GM19372 (cell line): ENCODE measurements at regions not wholly inside any gene's neighbourhood (a gene's known extent, or its start where the extent isn't known, plus 50 kb on each side); places are given as distances from the start of the nearest gene placed in this dataset.

Experiments used
- ATAC-seq: cut with Tn5 transposase; IDR thresholded peaks from one replicate; pipeline ENCODE4 v1.9.1; 2021; ENCODE audit warnings: mild to moderate bottlenecking, low read depth, moderate library complexity; ENCODE audit not compliant: unreplicated experiment

DNA sequence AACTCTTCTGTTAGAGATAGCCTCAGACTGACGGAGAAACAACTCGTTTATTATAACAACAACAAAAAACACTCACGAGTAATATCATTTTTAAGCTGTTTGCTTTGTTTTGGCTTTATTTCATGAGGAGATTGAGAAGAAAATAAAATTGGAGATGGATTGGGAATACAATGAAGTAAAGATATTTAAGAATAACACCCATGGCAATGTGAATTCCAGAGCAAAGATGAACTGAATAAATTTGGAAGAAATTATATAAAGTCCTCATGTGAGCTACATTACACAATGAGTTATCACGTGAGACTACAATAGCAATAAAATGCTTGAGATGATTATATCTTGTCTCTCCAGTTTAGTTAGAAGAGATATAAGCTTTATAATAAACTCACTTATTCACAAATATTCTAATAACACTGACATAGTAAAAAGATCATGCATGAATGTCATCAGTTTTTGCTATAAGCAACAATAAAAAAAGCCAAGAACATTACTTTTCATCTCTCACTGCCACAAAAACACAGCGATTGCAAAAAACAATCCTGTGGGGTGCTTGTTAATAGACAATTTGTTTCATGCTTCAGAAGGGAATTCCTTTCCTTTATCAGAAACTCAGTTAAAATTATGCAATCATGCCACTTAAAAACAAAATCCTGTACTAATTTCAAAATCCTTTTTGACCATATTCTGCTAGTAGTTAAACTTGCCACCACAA, 696.7 kb upstream of the MARCKS start:
- ATAC-seq, result no peak

DNA sequence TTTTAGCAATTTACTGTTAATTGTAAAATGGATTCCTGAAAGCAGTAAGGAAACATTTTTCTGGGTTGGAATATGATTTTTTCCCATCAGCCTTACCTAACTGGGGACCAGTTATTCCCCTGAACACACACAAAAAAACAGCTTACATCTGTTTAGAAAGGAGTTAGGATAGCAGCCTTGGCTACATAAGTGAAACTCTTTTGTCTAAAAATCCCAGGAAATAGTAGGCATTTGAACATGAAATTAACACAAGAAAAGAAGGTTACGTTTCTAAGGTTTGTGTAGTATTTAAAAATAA, 696.2 kb upstream of the MARCKS start:
- no peak for ATAC-seq

DNA sequence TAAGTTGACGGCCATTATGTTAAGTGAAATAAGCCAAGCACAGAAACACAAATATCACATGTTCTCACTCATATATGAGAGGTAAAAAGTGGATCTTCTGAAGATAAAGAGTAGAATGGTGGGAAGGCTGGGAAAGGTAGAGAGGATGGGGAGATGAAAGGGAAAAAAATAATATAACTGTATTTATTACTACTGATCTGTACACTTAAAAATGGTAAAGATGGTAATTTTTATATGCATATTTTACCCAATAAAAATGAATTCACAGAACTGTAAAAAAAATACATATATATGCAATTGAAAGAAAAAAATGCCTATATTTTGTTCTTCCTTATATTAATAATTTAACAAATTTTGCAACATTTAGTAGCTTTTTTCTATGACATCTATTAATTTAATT, 694.4 kb upstream of the MARCKS start:
- ATAC-seq, result no peak

DNA sequence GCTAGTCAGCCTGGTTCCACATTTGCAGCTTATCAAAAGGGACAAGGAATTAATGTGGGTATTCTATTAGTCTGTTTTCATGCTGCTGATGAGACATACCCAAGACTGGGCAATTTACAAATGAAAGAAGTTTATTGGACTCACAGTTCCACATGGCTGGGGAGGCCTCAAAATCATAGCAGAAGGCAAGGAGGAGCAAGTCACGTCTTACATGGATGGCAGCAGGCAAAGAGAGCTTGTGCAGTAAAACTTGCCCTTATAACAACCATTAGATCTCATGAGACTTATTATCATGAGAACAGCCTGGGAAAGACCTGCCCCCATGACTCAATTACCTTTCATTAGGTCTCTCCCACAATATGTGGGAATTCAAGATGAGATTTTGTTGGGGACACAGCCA, 689.1 kb upstream of the MARCKS start:
- no peak for ATAC-seq

DNA sequence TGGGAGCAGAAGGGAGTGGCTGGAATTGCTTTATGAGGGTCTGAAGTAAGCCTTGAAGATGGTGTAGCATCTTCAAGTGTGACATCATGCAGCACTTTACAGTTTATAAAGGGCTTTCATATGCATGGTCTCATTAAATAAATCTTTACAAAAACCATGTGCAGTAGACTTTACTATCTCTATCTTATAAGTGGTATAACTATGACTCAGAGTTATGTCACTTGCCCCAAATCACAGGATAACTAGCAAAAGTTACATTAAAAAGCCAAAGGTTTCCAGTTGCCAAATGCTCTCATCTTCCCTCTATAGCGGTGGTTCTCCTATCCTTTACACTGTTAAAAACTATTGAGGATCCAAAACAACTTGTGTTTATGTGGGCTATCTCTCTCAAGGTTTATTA, 687.7 kb upstream of the MARCKS start:
- no peak for ATAC-seq

DNA sequence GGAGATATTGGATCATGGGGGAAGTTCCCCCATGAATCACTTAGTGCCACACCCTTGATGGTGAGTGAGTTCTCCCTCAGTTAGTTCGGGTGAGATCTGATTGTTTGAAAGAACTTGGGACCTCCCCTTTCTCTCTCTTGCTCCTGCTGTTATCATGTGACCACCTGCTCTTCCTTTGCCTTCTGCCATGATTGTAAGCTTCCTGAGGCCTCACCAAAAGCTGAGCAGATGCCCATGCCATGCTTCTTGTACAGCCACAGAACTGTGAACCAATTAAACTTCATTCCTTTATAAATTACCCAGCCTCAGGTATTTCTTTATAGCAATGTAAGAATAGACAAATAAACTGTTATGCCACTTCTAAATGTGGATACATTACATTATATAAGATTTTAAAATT, 686.7 kb upstream of the MARCKS start:
- ATAC-seq, result no peak

DNA sequence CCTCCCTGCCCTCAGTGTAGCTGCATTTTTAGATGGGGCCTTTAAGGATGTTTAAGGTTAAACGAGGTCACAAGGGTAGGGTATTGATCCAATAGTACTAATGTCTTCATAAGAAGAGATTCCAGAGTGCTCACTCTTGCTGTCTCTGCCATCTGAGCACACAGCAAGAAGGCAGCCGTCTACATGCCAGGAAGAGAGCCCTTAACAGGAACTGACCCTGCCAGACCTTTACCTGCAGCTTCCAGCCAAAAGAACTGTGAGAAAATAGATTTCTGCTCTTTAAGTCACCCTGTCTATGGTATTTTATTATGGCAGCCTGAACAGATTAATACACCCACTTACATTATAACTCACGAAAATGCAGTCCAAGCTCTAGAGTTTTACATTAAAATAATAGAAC, 685.3 kb upstream of the MARCKS start:
- ATAC-seq, result no peak

DNA sequence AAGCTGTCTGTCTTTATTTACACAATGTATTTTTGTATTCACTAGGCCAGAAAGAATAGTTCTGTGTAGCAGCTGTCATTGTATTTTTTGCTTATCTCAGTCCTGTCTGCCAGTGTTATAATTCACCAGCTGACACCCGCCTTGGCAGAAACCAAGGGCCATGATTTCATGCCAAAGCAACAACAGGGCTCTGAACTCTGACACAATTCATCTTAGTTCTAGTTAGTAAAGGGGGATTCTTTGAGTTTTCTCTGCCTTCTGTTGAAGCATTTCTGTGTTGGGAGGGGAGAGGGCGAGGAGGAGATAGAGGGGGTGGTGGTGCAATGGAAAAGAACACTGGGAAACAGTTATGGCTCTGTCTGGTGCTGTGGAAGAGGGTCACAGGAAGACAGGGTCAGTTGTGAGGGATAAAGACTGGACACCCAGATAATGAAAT, 684.6 kb upstream of the MARCKS start:
- ATAC-seq, result no peak

DNA sequence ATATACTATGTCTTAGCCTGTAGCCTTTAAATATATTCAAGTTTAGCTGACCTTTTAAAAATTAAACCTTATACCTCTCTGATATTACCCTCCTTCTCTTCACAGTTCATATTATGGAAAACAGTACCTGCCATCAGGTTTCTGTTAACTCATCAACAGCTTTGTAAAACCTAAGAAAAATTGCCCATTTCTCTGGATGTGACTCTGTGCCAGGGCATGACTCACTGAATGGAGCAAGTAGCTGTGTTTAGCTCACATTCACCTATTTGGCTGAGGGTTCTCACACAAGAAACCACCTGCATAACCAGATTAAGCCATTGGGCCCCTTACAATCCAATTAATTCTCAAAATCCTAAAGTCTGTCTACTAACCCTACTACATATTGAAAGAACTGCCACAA, 678.8 kb upstream of the MARCKS start:
- no peak for ATAC-seq

DNA sequence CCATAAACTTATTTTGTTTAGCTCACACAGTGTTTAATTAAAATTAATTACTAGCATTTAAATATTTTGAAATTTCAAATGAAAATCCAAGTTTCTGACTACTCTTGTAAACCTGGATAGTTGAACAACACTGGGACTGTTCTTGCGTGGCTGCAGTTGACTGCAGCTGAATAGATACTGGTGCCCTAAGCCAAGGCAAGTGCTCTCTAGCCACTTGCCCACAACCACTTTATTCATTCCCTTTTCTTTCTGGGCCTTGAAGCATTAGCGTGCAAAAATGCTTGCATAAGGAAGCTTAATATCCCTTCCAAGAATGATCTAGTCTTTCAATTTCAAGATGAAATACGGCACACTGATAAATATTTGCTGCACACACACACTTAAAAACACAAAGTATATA, 676.0 kb upstream of the MARCKS start:
- no peak for ATAC-seq

DNA sequence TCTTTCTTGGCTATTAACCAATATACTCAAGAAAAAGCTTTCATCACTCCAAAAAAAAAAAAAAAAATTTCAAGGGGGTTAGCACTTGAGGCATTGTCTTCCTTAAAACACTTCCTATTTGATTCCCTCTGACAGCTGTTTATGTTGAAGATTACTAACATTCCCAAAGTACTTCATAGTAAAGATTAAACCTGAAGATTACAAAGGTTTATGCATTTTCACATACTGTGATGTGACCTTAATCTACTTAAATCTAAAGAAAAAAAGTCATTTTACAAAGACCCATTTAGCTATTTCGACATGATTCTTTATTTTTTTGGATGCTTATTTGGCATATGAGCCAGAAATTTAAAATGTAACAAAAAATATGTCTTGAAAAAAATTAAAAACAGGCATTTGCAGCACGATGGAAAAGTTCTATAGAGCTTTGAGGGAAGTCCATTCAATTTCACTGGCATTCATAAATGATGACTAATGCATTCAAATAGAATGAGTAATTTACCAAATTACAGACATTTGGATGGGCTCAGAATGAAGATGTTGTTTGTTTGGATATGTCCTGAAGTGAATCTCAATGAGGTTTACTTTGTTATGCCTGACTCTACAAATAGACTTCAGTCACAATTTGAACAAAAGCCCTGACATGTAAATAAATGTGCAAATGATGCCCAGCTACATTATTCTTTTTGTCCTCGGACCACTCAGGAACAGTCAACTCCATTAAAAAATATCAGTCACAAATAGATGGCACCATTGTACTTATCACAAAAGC, 674.6 kb upstream of the MARCKS start:
- no peak for ATAC-seq

DNA sequence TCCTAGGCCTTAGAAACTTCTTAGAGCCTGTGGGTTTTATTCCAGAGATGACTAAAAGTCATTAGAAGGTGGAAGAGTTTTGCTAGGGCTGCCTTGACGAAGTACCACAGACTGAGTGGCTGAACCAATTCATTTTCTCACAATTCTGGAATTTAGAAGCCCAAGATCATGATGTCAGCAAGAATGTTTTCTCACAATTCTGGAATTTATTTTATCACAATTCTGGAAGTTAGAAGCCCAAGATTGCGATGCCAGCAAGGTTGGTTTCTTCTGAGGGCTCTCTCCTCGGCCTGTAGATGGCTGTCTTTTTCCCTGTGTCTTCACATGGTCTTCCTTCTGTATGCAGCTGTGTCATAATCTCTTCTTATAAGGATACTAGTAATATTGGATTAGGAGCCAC, 672.9 kb upstream of the MARCKS start:
- ATAC-seq, result no peak

DNA sequence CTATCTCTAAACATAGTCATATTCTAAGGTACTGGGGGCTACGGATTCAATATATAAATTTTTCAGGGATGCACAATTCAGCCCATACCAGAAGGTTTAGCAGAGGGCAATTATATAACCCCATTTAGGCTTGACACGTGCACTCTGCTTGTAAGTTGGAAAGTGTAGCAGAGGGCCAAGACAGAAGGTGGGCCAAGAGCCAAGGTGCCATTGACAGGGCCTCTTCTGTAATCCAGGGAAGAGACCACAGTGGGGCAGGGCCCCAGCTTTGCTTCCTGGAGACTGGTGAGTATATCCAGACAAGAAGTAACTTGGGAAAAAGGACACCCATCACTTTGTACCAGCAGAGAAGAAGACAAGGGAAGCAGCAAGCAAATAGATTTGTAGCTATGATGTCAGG, 672.4 kb upstream of the MARCKS start:
- no peak for ATAC-seq

DNA sequence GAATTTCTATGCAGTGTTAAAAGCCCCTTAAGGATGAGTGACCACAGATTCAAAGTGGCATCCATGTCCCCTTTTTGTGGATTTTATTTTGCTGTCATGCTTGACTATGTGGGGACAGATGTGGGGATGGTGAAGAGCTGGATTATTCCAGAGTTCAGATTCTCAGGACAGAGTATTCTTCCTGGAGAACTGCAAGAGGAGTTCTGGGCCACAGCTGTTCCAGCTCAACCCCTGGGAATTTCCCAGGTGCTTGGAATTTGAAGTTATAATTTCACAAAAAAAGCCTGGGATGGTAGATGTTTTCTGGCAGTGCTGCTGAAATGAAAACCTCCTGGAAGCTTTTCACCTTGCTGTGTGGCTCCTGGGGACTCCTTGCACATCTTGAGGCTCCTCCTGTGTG, 671.8 kb upstream of the MARCKS start:
- no peak for ATAC-seq

DNA sequence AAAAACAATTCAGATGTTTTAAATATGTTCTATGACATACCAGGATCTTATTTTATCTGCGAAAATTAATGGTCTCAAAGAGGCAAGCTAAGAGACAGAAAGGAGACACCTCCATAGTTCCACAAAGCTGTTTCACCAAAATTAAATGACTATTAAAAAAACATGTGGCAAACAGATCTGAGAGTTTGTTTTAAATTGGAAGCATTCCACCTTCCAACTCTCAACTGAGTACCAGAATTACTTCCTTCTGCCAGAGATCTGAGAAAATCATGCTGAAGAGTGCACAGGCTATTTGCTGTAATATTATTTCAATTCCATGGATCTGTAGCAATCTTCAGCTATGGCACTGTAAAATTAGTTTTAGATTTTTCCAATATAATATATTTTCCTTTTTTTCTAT, 669.5 kb upstream of the MARCKS start:
- ATAC-seq, result no peak

DNA sequence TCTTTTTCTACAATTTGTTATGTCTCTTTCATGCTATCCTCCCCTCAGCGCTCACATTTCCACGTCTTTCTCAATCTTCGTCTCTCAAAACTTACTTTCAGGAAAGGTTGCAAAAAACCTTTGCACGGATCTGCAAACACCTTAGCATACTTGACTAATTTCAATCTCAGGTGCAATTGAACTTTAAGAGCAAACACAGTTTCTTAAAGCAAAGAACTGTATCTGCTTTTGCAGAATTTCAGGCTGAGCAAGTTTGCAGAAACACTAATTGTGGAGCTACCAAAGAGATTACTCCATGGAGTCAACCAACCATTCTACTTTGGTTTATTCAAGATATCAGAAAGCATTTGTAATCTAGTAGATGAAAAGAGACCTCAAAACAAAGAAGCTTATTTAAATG, 668.2 kb upstream of the MARCKS start:
- no peak for ATAC-seq

DNA sequence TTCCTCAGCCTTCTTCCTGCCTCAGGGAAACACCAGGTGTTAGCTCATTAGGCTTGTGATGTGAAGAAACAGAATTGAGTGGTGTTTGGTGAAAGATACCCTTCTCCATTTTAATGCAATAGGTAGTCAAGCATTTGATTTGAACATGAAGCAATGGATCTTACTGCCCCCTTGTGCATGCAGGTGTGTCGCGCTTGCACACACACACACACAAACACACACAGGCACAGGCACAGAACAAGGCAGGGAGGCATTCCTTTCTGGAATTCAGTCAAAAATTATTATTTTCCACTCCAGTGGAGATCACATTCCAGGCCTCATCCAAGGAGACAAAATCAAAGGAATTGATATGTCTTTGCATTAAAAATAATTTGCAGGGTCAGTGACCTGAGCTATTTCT, 667.0 kb upstream of the MARCKS start:
- ATAC-seq, result no peak

DNA sequence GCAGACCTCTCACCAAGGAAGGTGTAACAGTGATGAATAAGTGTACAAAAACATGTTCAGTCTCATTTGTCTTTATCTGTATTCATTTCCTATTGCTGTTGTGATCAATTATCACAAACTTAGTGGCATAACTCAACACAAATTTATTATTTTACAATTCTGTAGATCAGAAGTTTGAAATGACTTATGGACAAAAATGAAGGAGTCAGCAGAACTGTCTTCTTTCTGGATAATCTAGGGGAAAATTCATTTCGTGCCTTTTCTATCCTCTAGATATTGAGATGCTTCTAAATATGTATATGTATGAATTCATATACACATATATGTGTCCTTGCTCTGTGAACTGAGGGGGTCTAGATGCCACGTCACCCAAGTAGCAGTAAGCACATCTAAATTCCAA, 663.1 kb upstream of the MARCKS start:
- no peak for ATAC-seq

DNA sequence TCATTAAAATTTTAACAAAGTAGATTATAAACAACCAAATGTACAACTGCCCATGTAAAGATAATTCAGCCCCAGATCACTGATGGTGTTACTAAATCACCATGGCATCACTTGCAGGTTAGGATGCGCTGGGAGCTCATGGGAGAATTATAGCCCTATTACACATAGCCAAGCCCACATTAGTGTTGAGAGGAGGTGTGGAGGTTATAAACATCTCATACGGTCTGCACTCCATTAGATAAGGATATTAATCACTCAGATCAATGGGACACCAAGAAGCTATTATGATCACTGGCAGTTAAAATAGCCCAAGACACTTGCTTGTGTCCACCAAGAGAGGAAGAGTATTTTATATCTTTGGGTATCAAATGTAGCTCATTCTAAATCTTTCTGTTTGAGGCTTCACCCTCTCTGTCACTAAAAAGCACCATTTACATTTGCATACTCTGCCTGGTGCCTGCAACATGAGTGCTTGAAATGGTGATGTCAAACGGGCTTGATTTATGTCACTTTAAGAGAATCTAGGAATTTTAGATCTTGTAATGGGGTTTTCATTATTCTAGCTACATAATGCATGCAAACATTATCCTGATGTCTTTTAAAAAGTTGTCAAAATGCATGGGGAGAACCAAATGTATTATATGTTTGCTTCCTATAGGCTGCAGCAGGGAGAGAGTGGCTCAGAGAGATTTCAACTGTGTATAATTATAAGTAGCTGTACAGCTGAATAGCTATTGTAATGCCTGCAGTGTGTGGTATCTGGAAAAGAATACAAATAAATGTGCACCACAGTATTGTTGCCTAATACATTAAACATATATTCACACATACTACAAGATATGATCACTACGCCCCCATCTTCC, 654.1 kb upstream of the MARCKS start:
- no peak for ATAC-seq

DNA sequence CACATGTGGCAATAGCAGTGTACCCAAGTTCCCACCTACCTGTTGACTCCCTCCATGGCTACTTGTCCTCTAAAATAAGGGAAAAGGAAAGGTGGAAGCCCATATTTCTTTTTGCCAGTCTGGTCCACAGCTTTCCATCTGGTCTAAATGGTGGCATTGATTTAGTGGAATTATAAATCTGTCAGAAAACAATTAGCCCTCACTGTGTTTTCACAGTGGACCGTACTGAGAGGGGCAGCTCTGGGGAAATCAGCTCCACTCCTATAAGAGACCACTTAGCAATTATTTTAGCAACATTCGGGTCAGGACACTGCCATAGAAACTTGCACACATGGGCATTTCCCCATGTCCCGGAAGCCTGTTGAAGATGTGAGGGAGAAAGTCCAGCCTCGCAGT, 653.4 kb upstream of the MARCKS start:
- ATAC-seq, result no peak

DNA sequence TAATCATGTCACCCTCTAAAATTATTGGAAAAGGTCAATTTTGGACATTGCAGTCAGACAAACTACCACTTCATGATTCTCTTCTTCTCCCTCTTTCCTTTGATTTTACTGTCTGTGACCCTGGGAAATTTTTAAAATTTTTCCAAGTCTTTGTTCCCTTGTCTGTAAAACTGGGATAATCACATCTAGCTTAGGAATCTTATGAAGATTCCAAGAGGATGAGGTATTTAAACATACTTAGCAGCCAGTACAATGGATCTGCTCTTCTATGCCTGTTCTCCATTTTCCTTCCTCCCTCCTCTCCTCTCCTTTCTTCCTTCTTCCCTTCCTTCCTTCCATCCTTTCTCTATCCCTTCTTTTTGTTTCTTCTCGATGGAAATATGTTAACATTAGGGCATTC, 651.6 kb upstream of the MARCKS start:
- ATAC-seq, result no peak

DNA sequence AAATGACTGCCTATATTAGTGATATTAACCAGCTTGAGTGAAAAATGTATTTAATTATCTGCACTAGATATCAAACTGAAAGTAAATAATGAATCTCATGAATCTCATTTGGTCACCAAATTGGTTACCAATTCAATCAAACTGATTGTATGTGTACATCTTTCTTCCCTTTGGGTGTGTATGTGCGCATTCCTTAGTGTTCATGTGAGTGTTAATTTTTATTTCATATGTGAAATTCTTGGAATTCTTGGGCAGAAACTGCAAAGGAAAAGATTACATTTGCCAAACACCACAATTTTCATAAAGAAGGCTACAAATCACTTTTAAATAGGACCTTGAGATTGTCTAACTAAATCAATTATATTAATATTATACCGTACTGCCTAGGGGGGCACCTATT, 648.4 kb upstream of the MARCKS start:
- ATAC-seq, result no peak
